A172 (cell line): ENCODE measurements at regions not wholly inside any gene's neighbourhood (a gene's known extent, or its start where the extent isn't known, plus 50 kb on each side); places are given as distances from the start of the nearest gene placed in this dataset.

Experiments used
- DNase-seq: peaks from one replicate; pipeline ENCODE4 v3.0.0-alpha.2; 2015; ENCODE audit warnings: low spot score

DNA sequence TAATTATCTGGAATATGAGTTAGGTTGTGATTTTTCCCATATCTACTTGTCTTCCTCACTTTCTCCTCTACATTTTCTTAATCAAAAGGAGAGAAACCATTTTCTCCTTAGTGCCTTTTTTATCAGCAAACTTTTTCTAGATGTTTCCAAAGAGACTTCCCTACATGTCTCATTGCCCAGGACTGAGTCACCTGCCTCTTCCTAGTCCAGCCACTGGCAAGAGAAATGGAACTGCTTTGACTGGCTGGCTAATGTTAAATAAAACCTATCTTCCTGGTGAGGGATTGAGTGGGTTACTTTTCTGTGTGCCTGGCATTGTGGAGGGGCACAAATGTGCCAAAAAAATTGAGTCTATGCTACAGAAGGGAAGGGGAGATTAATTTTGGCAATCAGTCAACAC is 52.1 kb upstream of the CD5L start:
- DNase-seq, result no peak

DNA sequence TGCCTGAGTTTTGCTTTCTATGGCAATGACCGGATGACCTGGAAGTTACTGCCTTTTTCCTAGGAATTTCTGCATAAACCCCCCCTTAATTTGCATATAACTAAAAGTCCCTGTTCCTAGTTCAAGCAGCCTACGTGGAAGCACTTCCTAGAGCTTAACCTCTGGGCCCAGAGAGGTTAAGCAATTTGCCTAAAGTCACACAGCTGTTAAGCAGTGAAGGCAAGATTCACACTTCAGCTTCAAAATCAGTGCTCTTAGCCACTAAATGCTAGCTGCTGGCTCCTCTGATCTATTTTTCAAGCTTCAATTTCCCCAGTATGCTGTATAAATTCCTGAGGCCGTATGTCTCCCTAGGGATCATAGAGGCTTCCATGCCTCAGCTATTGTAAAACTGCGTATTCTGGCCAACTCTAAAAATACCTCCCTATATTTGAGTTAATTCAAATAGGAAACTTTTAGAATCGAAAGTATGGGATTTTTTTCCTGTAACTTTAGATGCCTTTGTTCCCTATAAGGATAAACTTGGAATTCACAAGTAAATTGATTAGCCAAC is 53.1 kb upstream of the CD5L start:
- no peak for DNase-seq

DNA sequence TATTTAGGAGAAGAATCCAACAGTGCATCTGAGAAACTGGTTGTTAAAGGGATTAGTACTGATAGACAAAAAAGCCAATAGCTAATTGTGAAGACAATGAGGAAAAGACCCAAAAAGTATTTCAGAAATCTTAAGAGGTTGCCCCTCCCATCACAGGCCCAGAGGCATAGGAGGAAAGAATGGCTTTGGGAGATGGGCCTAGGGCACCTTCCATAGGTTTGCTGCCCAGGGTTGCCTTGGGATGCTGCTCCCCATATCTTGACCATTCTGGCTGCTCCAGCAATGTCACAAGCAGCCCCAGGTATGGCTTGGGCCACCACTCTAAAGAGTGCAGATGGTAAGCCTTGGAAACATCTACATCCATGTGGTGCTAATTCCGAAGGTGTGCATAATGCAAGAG is 68.7 kb upstream of the CD5L start:
- DNase-seq, result no peak

DNA sequence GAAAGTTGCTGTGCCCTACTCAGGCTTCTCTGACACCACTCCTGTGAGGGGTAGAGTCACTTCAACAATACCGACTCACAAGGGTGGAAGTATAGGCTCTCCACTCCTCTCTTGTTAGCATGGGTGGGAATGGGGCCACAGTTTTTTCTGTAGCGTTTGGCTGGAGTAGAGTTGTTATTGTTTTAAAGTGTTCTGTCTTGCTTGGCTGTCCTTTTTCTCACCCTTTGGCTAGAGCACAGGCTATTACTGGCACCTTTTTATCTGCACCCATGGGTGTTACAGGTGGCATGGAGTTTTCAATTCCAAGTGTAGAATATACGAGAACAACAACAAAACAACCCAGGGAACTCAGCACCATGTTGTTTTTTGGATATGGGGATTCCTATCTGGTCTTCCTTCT is 74.3 kb upstream of the CD5L start:
- no peak for DNase-seq

DNA sequence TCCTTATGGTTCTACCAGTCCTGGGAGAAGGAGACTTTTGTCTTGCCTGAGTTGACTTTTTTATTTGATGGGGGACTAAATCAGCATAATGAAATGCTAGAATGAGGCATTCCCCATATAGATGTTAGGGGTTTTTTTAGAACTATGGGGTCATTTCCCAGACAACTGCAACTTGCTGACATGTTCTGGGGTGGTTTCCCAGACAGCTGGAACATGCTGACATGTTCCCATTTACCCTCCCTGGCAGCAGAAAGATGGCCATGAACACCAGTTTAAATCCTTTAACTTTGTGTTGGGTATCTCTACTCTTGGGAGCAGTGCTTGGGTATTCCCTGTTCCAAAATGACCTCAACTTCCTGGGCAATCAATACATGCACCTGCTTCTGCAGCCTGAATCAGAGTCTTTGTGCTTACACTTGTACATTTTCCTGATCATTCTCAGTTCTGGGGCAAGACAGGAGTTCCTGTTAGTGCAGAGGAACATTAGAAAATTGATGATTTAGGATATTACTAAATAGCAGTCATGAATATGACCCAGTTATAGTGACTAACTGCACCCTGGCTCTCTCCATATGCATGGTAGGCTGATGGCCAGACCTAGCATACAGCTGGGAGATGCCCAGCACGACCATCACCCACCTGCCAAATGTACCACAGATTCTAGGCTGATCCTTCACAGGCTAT is 75.4 kb upstream of the CD5L start:
- DNase-seq, result no peak

DNA sequence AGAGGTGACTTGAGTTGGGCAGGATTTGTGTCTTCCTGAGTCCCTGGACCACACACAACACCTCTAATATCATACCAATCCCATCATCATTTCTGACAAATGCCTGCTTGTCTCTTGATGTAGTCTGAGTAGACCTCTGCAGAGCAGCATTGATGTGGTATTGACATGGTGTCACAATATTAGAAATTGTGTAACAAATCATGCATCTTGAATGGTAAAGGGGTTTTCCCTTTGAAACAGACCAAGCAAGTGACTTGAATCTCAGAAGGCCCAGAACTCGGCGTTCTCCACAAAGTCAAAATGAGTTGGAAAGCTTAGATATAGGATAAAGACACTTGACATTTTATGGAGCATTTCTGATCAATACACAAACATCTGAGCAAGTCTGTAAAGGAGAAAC is 72.7 kb upstream of the KIRREL1 start:
- DNase-seq, result no peak

DNA sequence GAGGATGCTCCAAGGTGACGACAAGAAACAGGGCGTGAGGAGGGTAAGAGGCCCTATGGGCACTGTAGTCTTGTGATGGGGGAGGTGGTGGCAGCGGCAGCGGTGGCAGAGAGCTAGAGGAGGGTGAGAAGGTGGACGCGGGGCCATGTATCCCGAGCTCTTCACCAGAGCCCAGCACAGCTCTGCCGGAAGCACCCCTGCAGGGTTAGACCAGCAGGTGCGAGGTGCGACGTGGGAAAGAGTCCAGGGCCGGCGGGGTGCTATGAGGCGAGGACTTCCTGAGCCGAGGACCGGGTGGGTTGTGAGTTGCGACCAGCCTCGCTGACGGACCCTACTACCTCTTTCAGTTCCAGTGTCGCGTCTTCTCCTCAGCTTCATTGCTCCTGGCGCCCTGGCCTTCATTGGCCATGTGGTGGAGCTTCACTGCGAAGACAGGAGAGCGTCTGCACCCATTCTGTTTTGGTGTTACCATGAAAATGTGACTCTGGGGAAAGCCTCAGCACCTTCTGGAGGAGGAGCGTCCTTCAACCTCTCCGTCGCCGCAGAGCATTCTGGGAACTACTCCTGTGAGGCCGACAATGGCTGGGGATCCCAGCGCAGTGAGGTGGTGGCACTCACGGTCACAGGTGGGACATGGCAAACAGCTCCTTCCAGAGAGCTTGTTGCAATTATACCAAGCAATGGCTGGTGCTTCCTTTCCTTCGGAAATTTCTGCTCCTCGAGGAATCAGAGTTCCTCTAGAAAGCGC is 67.9 kb upstream of the KIRREL1 start:
- no peak for DNase-seq

DNA sequence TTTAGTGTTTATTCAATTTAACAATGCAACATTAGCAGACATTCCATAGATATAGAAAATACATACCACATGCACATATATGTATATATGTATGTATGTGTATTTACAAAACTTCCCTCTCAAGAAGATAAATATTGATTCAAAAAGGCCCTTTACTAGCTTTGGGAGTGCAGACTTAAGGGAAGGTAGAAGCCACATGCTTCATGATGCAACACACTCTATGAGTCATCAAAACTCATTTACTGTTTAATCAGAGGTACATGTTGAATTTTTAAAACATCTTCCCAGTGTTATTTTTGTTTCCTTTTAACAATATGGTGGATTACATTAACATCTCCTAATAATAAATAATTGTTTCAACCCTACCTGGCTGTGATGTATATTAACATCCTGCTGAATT is 61.4 kb upstream of the KIRREL1 start:
- peak; percentile 33 for DNase-seq

DNA sequence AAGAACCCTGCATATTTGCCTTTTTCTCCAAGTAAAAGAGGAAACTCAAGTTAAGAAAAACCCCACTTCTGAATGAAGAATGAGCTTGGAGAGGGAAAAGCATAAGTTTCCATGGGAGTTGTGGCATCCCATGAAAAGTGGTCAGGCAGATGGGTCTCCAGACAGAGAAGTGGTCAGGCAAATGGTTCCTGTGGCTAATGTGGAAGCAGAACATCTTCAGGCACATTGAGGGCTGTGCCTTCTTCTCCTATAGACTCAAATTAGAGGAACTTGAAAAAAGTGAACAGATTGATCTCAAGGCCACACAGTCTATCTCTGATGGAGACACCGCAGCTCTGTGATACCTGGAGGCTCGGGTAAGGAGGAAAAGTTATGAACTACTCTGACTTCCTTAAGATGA is 55.7 kb upstream of the KIRREL1 start:
- DNase-seq, result no peak

DNA sequence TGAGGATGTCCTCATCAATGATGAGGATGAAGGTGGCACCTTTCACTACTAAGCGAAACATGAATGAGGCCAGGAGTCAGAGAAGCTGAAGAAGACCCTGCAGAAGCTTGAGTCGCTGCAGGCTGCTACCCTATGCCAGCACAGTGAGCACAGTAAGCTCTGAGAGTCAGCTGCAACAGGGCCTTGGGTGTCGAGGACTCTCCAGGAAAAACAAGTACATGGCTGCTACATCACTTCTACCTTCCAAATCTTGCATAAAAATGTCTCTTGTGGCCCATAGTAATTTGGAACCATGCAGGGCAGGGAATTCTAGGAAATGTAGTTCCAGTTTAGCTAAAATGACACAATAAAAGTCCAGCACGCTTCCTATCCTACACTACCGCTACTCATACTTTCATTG is 51.5 kb upstream of the KIRREL1 start:
- DNase-seq, result no peak
